ENCODE measurements at regions not wholly inside any gene's neighbourhood (a gene's known extent, or its start where the extent isn't known, plus 50 kb on each side); places are given as distances from the start of the nearest gene placed in this dataset.

- TF ChIP-seq POLR2AphosphoS5 (IDR thresholded peaks at IDR 0.05; ENCODE audit: low read depth, low read length) (no peak), CTCF (IDR thresholded peaks at IDR 0.05 in 2 of 3, conservative IDR thresholded peaks at IDR 0.05 in 1 of 3; ENCODE audit: borderline replicate concordance in 1 of 3, insufficient read depth in 1 of 3, low read depth in 2 of 3, low read length in 2 of 3) (no peak), EZH2 (IDR thresholded peaks at IDR 0.05) (no peak), SRF (IDR thresholded peaks at IDR 0.05; ENCODE audit: low read depth) (no peak), MAX (IDR thresholded peaks at IDR 0.05) (no peak), SP1 (IDR thresholded peaks at IDR 0.05; ENCODE audit: low read depth) (no peak), RAD21 (IDR thresholded peaks at IDR 0.05; ENCODE audit: low read depth) (no peak), JUND (IDR thresholded peaks at IDR 0.05) (no peak), POLR2A (IDR thresholded peaks at IDR 0.05; ENCODE audit: borderline replicate concordance, extremely low read depth, insufficient read depth, insufficient read length) (no peak), TCF7L2 (IDR thresholded peaks at IDR 0.05; ENCODE audit: borderline replicate concordance, extremely low read depth, insufficient read depth, insufficient read length) (no peak), CBX3 (IDR thresholded peaks at IDR 0.05; ENCODE audit: low read depth) (no peak), EGR1 (IDR thresholded peaks at IDR 0.05; ENCODE audit: low read depth) (no peak), ZNF274 (IDR thresholded peaks at IDR 0.05; ENCODE audit: low read depth, low read length) (no peak), ZBTB33 (IDR thresholded peaks at IDR 0.05; ENCODE audit: extremely low read depth, insufficient replicate concordance, low read length) (no peak)
Measured at GRCh38 chr11:112374486-112375140, 114.0 kb upstream of the PLET1 start.

Measured in HCT116 (cell line).